SK-N-SH treated with all-trans-retinoic acid at 6 μM for 48 hours (cell line): ENCODE measurements at regions not wholly inside any gene's neighbourhood (a gene's known extent, or its start where the extent isn't known, plus 50 kb on each side); places are given as distances from the start of the nearest gene placed in this dataset.

Experiments used
- ATAC-seq: fragments of 200-7000 bp; cut with Tn5 transposase; 3 replicates; pipeline ENCODE4 v1.9.1; 2020; ENCODE audit warnings: mild to moderate bottlenecking, moderate library complexity
- ARNTL ChIP-seq: fragments of 450-650 bp; formaldehyde crosslinking; IDR thresholded peaks from 2 replicates; pipeline ENCODE4 v1.5.0; 2020; ENCODE audit warnings: low read depth, mild to moderate bottlenecking, moderate library complexity, borderline replicate concordance
- BACH2 ChIP-seq: fragments of 250-450 bp; sonication (Bioruptor Pico); IDR thresholded peaks from 2 replicates; pipeline ENCODE4 v1.9.0; 2021; ENCODE audit warnings: mild to moderate bottlenecking, borderline replicate concordance
- CSRNP3 ChIP-seq: fragments of 250-450 bp; sonication (Bioruptor Pico); IDR thresholded peaks from 2 replicates; pipeline ENCODE4 v1.5.1; 2021; ENCODE audit warnings: mild to moderate bottlenecking, moderate library complexity
- GLIS3 ChIP-seq: fragments of 250-450 bp; sonication (Bioruptor Pico); IDR thresholded peaks from 2 replicates; pipeline ENCODE4 v1.5.0; 2020; ENCODE audit warnings: mild to moderate bottlenecking, moderate library complexity
- ISL1 ChIP-seq: fragments of 250-450 bp; sonication (Bioruptor Pico); IDR thresholded peaks from 2 replicates; pipeline ENCODE4 v2.1.2; 2022; ENCODE audit warnings: mild to moderate bottlenecking, moderate library complexity
- OSR1 ChIP-seq: fragments of 250-450 bp; sonication (Bioruptor Pico); IDR thresholded peaks from 2 replicates; pipeline ENCODE4 v1.8.0; 2022; ENCODE audit warnings: moderate library complexity, mild to moderate bottlenecking, inconsistent platforms
- POU6F1 ChIP-seq: fragments of 250-450 bp; sonication (Bioruptor Pico); IDR thresholded peaks from 2 replicates; pipeline ENCODE4 v1.8.0; 2021; ENCODE audit warnings: low read depth, mild to moderate bottlenecking, moderate library complexity, borderline replicate concordance
- RARB ChIP-seq: fragments of 250-450 bp; sonication (Bioruptor Pico); IDR thresholded peaks from 2 replicates; pipeline ENCODE4 v1.8.0; 2021; ENCODE audit warnings: mild to moderate bottlenecking, moderate library complexity
- SNAI2 ChIP-seq: fragments of 250-450 bp; sonication (Bioruptor Pico); IDR thresholded peaks from 2 replicates; pipeline ENCODE4 v1.5.0; 2020; ENCODE audit warnings: mild to moderate bottlenecking, moderate library complexity
- TOX ChIP-seq: fragments of 250-450 bp; sonication (Bioruptor Pico); IDR thresholded peaks from 2 replicates; pipeline ENCODE4 v1.8.0; 2021; ENCODE audit warnings: mild to moderate bottlenecking, moderate library complexity, borderline replicate concordance
- TSHZ2 ChIP-seq: fragments of 250-450 bp; sonication (Bioruptor Pico); IDR thresholded peaks from 2 replicates; pipeline ENCODE4 v1.5.0; 2020; ENCODE audit warnings: mild to moderate bottlenecking, moderate library complexity
- ZC3H10 ChIP-seq: fragments of 250-450 bp; sonication (Bioruptor Pico); IDR thresholded peaks from 2 replicates; pipeline ENCODE4 v1.5.1; 2021; ENCODE audit warnings: mild to moderate bottlenecking, moderate library complexity
- ZFP3 ChIP-seq: fragments of 250-450 bp; sonication (Bioruptor Pico); IDR thresholded peaks from 2 replicates; pipeline ENCODE4 v1.5.0; 2020; ENCODE audit warnings: mild to moderate bottlenecking, moderate library complexity
- ZNF565 ChIP-seq: fragments of 450-650 bp; formaldehyde crosslinking; conservative IDR thresholded peaks from 2 replicates; pipeline ENCODE4 v1.5.0; 2020; ENCODE audit warnings: low read depth, mild to moderate bottlenecking, moderate library complexity
- ZNF70 ChIP-seq: fragments of 450-650 bp; formaldehyde crosslinking; IDR thresholded peaks from 2 replicates; pipeline ENCODE4 v1.5.0; 2020; ENCODE audit warnings: mild to moderate bottlenecking, moderate library complexity
- ZNF8 ChIP-seq: fragments of 450-650 bp; formaldehyde crosslinking; IDR thresholded peaks from 2 replicates; pipeline ENCODE4 v1.5.0; 2020; ENCODE audit warnings: mild to moderate bottlenecking, moderate library complexity
- TF ChIP-seq, protein P1 (sequence below): fragments of 250-450 bp; sonication (Bioruptor Pico); IDR thresholded peaks from 2 replicates; pipeline ENCODE4 v1.5.1; 2020; ENCODE audit warnings: low read depth, mild to moderate bottlenecking, moderate library complexity

- TF ChIP-seq ZFP3 (CRISPR knock-in tag) (no peak), ZC3H10 (CRISPR knock-in tag) (no peak), ZNF8 (no peak), BACH2 (CRISPR knock-in tag) (no peak), ARNTL (CRISPR knock-in tag) (no peak), ISL1 (CRISPR knock-in tag) (no peak), SNAI2 (CRISPR knock-in tag) (no peak), ZNF70 (CRISPR knock-in tag) (no peak), CSRNP3 (CRISPR knock-in tag) (no peak)
- TF ChIP-seq, all 23 proteins: peak for 0
- no peak for ATAC-seq
These were observed 451.8 kb downstream of the VRK1 start for GRCh38 chr14:97248973-97249372.

- TF ChIP-seq ISL1 (CRISPR knock-in tag), result no peak
- TF ChIP-seq CSRNP3 (CRISPR knock-in tag), result no peak
- no peak for TF ChIP-seq TOX (CRISPR knock-in tag)
- no peak for TF ChIP-seq GLIS3 (CRISPR knock-in tag)
- no peak for TF ChIP-seq POU6F1 (CRISPR knock-in tag)
- no peak for TF ChIP-seq BACH2 (CRISPR knock-in tag)
- no peak for TF ChIP-seq ZC3H10 (CRISPR knock-in tag)
- TF ChIP-seq ZNF8, result no peak
- ATAC-seq, result no peak
These were observed 453.7 kb downstream of the VRK1 start for GRCh38 chr14:97250931-97251330.

DNA sequence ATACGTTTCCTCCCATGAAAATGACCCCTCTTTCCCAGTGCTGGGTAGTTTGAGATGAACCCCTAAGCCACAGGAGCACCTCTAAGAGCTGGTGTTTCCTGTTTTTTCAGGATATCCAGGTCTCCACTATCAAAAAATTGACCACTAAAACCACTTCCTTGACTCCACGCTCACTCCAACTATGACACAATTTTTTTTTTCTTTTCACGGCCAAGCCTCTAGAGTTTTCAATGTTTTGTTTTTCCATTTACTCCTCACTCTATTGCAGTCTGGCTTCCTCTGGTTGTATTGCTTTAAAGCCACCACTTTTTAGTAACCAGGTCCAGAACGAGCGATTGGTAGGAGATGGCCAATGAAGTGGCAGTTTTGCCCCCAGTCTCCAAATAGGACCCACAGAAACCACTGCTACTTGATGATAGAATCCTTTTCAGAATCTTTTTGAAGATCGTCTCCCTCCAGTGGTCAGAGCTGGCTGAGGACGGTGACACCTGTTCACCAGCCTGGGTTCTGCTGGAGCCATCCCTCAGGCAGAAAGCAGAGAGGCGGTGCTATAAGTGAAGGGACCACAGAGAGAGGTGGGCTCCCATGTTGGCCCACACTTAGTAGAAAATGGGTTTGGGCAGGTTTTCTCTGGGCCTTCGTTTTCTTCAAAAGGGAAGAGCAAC lies 454.4 kb downstream of the VRK1 start:
- TF ChIP-seq GLIS3 (CRISPR knock-in tag), result no peak
- TF ChIP-seq RARB, result no peak
- no peak for ATAC-seq

GRCh38 chr14:97253756-97254155 lies 456.6 kb downstream of the VRK1 start:
- no peak for ATAC-seq
- no peak for TF ChIP-seq ZC3H10 (CRISPR knock-in tag)
- no peak for TF ChIP-seq CSRNP3 (CRISPR knock-in tag)
- TF ChIP-seq OSR1 (CRISPR knock-in tag), result no peak
- no peak for TF ChIP-seq RARB
- TF ChIP-seq TSHZ2 (CRISPR knock-in tag), result no peak
- TF ChIP-seq ZNF70 (CRISPR knock-in tag), result no peak
- TF ChIP-seq ZNF565 (CRISPR knock-in tag), result no peak
- no peak for TF ChIP-seq BACH2 (CRISPR knock-in tag)
- no peak for TF ChIP-seq ISL1 (CRISPR knock-in tag)
- TF ChIP-seq, protein P1, sequence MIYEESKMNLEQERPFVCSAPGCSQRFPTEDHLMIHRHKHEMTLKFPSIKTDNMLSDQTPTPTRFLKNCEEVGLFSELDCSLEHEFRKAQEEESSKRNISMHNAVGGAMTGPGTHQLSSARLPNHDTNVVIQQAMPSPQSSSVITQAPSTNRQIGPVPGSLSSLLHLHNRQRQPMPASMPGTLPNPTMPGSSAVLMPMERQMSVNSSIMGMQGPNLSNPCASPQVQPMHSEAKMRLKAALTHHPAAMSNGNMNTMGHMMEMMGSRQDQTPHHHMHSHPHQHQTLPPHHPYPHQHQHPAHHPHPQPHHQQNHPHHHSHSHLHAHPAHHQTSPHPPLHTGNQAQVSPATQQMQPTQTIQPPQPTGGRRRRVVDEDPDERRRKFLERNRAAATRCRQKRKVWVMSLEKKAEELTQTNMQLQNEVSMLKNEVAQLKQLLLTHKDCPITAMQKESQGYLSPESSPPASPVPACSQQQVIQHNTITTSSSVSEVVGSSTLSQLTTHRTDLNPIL, result no peak
